Thyroid gland (tissue), 4 donors: ENCODE measurements at regions not wholly inside any gene's neighbourhood (a gene's known extent, or its start where the extent isn't known, plus 50 kb on each side); places are given as distances from the start of the nearest gene placed in this dataset.

Experiments
- POLR2A ChIP-seq, 2 donors: fragments of 450-650 bp; IDR thresholded peaks; one replicate each; pipeline ENCODE4 v1.6.1; 2017; ENCODE audit warnings: antibody characterized with exemption in 2 of 2, mild to moderate bottlenecking in 2 of 2, moderate library complexity in 1 of 2
- TF ChIP-seq, protein P1 (sequence below), 6 experiments: fragments of 200-600 bp in 3 of 6; fragments of 450-650 bp in 3 of 6; sonication (generic) in 3 of 6; IDR thresholded peaks; one replicate each; pipeline ENCODE4 v1.5.1; 2016 to 2019; ENCODE audit warnings: antibody characterized with exemption in 6 of 6, mild to moderate bottlenecking in 2 of 6, inconsistent platforms in 1 of 6, moderate library complexity in 1 of 6

- TF ChIP-seq, protein P1, sequence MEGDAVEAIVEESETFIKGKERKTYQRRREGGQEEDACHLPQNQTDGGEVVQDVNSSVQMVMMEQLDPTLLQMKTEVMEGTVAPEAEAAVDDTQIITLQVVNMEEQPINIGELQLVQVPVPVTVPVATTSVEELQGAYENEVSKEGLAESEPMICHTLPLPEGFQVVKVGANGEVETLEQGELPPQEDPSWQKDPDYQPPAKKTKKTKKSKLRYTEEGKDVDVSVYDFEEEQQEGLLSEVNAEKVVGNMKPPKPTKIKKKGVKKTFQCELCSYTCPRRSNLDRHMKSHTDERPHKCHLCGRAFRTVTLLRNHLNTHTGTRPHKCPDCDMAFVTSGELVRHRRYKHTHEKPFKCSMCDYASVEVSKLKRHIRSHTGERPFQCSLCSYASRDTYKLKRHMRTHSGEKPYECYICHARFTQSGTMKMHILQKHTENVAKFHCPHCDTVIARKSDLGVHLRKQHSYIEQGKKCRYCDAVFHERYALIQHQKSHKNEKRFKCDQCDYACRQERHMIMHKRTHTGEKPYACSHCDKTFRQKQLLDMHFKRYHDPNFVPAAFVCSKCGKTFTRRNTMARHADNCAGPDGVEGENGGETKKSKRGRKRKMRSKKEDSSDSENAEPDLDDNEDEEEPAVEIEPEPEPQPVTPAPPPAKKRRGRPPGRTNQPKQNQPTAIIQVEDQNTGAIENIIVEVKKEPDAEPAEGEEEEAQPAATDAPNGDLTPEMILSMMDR (IDR thresholded peaks at IDR 0.05), result no peak
- no peak for TF ChIP-seq POLR2A (IDR thresholded peaks at IDR 0.05)
Measured at GRCh38 chr6:15816661-15817060, 153.8 kb upstream of the DTNBP1 start.
